Pancreas (tissue), 10 donors: ENCODE measurements at regions not wholly inside any gene's neighbourhood (a gene's known extent, or its start where the extent isn't known, plus 50 kb on each side); places are given as distances from the start of the nearest gene placed in this dataset.

Experiments used
- ATAC-seq, 4 donors: fragments of 200-7000 bp; cut with Tn5 transposase; one replicate each; pipeline versions ENCODE4 v1.8.0 to v1.9.1; 2020; ENCODE audit warnings: mild to moderate bottlenecking in 4 of 4, moderate library complexity in 4 of 4
- DNase-seq, 6 donors: peaks; one replicate each; pipeline ENCODE4 v3.0.0-alpha.2; 2020
- FAIRE-seq: peaks from 2 replicates; lab custom pipeline; 2012; peaks lifted over from hg19 to GRCh38; lab: Jason Lieb, UNC
- H3K27ac ChIP-seq, 4 donors: fragments of 200-600 bp; sonication (generic); 1 replicate in 3 of 4; 2 replicates in 1 of 4; pipeline versions ENCODE4 v1.5.0 to v1.8.0; 2020
- H3K27me3 ChIP-seq, 4 donors: fragments of 200-600 bp; one replicate each; pipeline ENCODE4 v1.8.0; 2021
- H3K36me3 ChIP-seq, 3 donors: fragments of 200-600 bp; sonication (generic) in 1 of 3; one replicate each; pipeline versions ENCODE4 v1.5.0 to v1.8.0; 2020 to 2021
- H3K4me1 ChIP-seq, 3 donors: fragments of 200-600 bp; one replicate each; pipeline ENCODE4 v1.8.0; 2021
- H3K4me3 ChIP-seq, 4 donors: fragments of 200-600 bp; sonication (generic) in 2 of 4; one replicate each; pipeline versions ENCODE4 v1.5.0 to v1.8.0; 2020 to 2021
- H3K9me3 ChIP-seq, 4 donors: fragments of 200-600 bp; one replicate each; pipeline ENCODE4 v1.8.0; 2021
- WGBS, 2 donors: extraction: QIAGEN DNeasy Blood & Tissue Kit; methylation state at CpG; one replicate each; pipeline ENCODE4 v1.1.7; 2013; 5-methylcytosine and 5-hydroxymethylcytosine counted together
- intact Hi-C, 3 donors: fragments of 100-400 bp; cut with DNase I; formaldehyde crosslinking; loops; one replicate each; pipeline versions ENCODE4 v1.11.1 to v1.14.2; 2022
- TF ChIP-seq, protein P1 (sequence below), 4 donors: fragments of 200-600 bp; sonication (generic) in 3 of 4; IDR thresholded peaks; one replicate each; pipeline versions ENCODE4 v1.5.0 to v1.8.0; 2021; ENCODE audit warnings: antibody characterized with exemption in 4 of 4
- donor health status: healthy with polysubstance abuse.
- donor health status: DM: no; HTN: no; CAD: no; lungs with moderate emphysema.
- donor health status: DM: no; HTN: no; CAD: no.
- donor health status: control.
- donor health status: control.
- donor health status: Bipolar disorder and iron deficiency.
- donor health status: DM: yes; HTN: yes; CAD: no.
- donor health status: DM: no; HTN: no; CAD: no.
- donor health status: DM: no; HTN: no; CAD: no.
- donor health status: DM: yes; HTN: yes; CAD: no.

DNA sequence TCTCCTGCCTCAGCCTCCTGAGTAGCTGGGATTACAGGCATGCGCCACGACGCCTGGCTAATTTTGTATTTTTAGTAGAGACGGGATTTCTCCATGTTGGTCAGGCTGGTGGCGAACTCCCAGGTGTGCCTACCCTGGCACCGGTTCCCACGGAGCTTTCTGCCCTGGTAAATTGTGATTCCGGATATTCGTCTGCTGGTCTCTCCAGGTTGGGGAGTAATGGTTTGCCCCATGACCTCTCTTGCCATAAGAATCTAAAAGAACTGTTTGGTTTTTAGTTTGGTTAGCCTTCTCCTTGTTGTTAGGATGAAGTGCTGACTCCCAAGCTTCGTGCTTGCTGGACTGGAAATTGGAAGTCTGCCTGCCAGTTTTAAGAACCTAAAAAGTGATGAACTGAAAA, 223.8 kb downstream of the BCAS1 start:
- TF ChIP-seq, protein P1, sequence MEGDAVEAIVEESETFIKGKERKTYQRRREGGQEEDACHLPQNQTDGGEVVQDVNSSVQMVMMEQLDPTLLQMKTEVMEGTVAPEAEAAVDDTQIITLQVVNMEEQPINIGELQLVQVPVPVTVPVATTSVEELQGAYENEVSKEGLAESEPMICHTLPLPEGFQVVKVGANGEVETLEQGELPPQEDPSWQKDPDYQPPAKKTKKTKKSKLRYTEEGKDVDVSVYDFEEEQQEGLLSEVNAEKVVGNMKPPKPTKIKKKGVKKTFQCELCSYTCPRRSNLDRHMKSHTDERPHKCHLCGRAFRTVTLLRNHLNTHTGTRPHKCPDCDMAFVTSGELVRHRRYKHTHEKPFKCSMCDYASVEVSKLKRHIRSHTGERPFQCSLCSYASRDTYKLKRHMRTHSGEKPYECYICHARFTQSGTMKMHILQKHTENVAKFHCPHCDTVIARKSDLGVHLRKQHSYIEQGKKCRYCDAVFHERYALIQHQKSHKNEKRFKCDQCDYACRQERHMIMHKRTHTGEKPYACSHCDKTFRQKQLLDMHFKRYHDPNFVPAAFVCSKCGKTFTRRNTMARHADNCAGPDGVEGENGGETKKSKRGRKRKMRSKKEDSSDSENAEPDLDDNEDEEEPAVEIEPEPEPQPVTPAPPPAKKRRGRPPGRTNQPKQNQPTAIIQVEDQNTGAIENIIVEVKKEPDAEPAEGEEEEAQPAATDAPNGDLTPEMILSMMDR (IDR thresholded peaks at IDR 0.05): no peak
- H3K27ac ChIP-seq: no peak overlapping the region

DNA sequence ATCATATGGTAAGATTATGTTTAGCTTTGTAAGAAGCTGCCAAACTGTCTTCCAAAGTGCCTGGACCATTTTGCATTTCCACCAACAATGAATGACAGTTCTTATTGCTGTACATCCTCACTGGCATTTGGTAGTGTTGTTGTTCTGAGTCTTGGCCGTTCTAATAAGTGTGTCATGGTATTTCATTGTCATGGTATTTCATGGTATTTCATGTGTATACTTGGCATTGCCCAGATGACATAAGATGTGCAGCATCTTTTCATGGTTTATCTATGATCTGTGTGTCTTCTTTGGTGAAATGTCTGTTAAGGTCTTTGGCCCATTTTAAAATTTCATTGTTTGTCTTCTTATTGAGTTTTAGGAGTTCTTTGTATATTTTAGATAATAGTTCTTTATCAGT, 224.4 kb downstream of the BCAS1 start:
- no peak overlapping the region for H3K27ac ChIP-seq
- no peak overlapping the region for H3K4me3 ChIP-seq
- H3K36me3 ChIP-seq: no peaks in the 10 kb centered on the region
- FAIRE-seq (no peak), ATAC-seq (no peak), DNase-seq (no peak)
- H3K27me3 ChIP-seq: no peaks in the 10 kb centered on the region
- intact Hi-C loops: no loop called here
- 74 to 85% methylated on average over 1 of the region's 1 CpG for WGBS, 2 donors
- H3K4me1 ChIP-seq: no peaks in the 10 kb centered on the region
- TF ChIP-seq, protein P1 (IDR thresholded peaks at IDR 0.05): no peak
- no peaks in the 10 kb centered on the region for H3K9me3 ChIP-seq

More for the DNA sequence above, 223.8 kb downstream of the BCAS1 start:
- WGBS, 2 donors: 89 to 91% methylated on average over 10 of the region's 10 CpGs
- ATAC-seq: no peak
- no peaks in the 10 kb centered on the region for H3K27me3 ChIP-seq
- no peak for DNase-seq
- H3K4me1 ChIP-seq: no peaks in the 10 kb centered on the region
- intact Hi-C loops: no loop called here
- no peak for FAIRE-seq
- no peaks in the 10 kb centered on the region for H3K36me3 ChIP-seq
- no peaks in the 10 kb centered on the region for H3K9me3 ChIP-seq
- no peak overlapping the region for H3K4me3 ChIP-seq

DNA sequence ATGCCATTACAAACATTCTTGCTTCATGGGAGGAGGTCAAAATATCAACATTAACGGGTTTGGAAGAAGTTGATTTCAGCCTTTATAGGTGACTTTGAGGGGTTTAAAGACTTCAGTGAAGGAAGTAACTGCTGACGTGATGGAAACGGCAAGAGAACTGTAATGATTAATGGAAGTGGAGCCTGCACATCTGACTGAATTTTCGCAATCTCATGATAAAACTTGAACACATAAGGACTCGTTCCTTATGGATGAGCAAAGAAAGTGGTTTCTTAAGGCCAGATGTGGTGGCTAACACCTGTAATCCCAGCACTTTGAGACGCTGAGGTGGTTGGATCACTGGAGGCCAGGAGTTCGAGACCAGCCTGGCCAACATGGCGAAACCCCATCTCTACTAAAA, 226.1 kb downstream of the BCAS1 start:
- DNase-seq (no peak), FAIRE-seq (no peak), ATAC-seq (no peak)
- Histone ChIP-seq H3K9me3 (no peaks in the 10 kb centered on the region), H3K4me3 (no peak overlapping the region), H3K4me1 (peaks cover 0 to 6% (median 0%) of the 10 kb centered on the region in 3 donors), H3K36me3 (no peaks in the 10 kb centered on the region), H3K27me3 (no peaks in the 10 kb centered on the region), H3K27ac (no peak overlapping the region)
- WGBS, 2 donors: 75 to 78% methylated on average over 8 of the region's 8 CpGs
- intact Hi-C loops: no loop called here
- TF ChIP-seq, protein P1 (IDR thresholded peaks at IDR 0.05): no peak

DNA sequence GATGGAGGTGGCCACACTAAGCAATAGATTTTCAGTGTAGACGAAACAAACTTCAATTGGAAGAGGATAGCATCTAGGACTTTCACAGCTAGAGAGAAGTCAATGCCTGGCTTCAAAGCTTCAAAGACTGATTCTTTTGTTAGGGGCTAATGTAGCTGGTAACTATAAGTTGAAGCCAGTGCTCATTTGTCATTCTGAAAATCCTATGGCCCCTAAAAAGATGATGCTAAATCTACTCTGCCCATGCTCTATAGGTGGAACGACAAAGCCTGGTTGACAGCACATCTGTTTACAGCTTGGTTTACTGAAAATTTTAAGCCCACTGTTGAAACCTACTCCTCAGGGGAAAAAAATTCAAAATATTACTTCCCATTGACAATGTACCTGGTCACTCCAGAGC, 226.7 kb downstream of the BCAS1 start:
- DNase-seq (no peak), ATAC-seq (no peak), FAIRE-seq (no peak)
- Histone ChIP-seq H3K4me1 (peaks cover 0 to 7% (median 0%) of the 10 kb centered on the region in 3 donors), H3K4me3 (no peak overlapping the region), H3K27ac (no peak overlapping the region), H3K27me3 (no peaks in the 10 kb centered on the region), H3K9me3 (no peaks in the 10 kb centered on the region), H3K36me3 (no peaks in the 10 kb centered on the region)
- 98 to 100% methylated on average over 2 of the region's 2 CpGs for WGBS, 2 donors
- TF ChIP-seq, protein P1 (IDR thresholded peaks at IDR 0.05): no peak
- intact Hi-C loops: no loop called here

DNA sequence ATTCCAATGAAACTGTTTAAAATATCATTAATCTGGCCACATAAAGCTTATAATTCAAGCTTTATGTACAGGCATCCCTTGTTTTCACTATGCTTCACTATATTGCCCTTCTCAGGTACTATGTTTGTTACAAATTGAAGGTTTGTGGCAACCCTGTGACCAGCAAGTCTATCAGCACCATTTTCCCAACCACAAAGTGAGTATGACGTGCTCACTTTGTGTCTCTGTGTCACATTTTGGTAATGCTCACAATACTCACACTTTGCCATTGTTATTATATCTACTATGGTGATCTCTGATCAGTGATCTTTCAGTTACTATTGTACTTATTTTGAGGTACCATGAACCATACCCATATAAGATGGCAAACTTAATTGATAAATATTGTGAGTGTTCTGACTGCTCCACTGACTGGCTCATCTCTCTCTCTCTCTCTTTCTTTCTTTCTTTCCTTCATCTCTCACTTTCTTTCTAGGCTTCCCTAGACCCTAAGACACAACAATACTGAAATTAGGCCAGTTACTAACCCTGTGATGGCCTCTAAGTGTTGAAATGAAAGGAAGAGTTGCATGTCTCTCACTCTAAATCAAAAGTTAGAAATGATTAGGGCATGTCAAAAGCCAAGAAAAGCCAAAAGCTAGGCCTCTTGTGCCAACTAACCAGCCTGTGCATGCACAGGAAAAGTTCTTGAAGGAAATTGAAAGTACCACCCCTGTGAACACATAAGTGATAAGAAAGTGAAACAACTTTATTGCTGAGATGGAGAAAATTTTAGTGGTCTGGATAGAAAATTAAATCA, 227.9 kb downstream of the BCAS1 start:
- H3K4me3 ChIP-seq: no peak overlapping the region
- no peaks in the 10 kb centered on the region for H3K36me3 ChIP-seq
- intact Hi-C loops: no loop called here
- H3K9me3 ChIP-seq: no peaks in the 10 kb centered on the region
- H3K27ac ChIP-seq: no peak overlapping the region
- FAIRE-seq (no peak), DNase-seq (no peak), ATAC-seq (no peak)
- H3K27me3 ChIP-seq: no peaks in the 10 kb centered on the region
- 91 to 100% methylated on average over 1 of the region's 1 CpG for WGBS, 2 donors
- TF ChIP-seq, protein P1 (IDR thresholded peaks at IDR 0.05): no peak
- H3K4me1 ChIP-seq: peaks cover 0 to 7% (median 0%) of the 10 kb centered on the region in 3 donors
